DMS 273 (cell line): ENCODE measurements at regions not wholly inside any gene's neighbourhood (a gene's known extent, or its start where the extent isn't known, plus 50 kb on each side); places are given as distances from the start of the nearest gene placed in this dataset.
A peak's percentile ranks its signal among the peaks of the same experiment; 100 is the strongest.

Experiments
- DNase-seq: peaks from one replicate; lab custom pipeline; 2025; ENCODE audit not compliant: unreplicated experiment; lab: John Stamatoyannopoulos, UW

GRCh38 chr6:113073611-113074191, 726.6 kb downstream of the RFPL4B start:
- no peak for DNase-seq

GRCh38 chr6:113076116-113076515, 729.0 kb downstream of the RFPL4B start:
- DNase-seq: no peak

DNA sequence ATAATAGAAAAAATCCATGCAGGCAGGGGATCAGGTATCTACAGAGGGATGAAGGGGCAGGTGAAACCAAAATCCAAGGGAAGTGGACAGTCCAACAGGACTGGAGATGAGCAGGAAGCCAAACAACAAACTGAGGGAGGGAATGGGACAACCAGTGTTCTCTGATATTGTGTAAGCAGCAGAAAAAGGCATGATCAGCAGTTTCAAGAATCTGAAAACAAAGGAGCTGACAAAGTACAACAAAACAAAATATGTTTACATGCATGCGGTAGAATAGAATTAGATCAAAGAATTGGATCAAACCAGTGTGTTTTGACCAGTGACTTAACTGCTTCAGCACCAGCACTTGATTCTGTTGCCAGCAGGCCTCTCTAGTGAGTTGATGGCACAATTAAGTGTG, 729.7 kb downstream of the RFPL4B start:
- DNase-seq: no peak

- no peak for DNase-seq
These were observed 730.7 kb downstream of the RFPL4B start for GRCh38 chr6:113077794-113078193.

DNA sequence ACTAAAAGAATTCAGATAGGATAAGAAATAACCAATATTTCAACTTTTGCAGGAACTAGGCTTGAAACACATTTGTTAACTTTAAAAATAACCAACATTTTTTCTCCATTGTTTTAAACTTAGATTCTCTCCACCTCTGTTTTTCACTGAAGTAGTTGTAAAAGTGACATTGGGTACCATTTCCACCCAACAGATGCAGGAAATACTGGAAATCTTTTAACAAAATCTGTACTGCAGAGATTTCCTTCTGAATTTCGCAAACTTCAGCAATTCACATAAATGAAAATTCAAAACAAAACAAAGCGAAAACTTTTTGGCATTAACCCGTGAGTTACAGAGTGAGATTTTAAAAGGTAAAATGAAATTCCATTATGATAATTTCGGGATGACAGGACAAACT, 731.7 kb downstream of the RFPL4B start:
- DNase-seq: no peak

- no peak for DNase-seq
These were observed 735.6 kb downstream of the RFPL4B start for GRCh38 chr6:113082745-113083144.

GRCh38 chr6:113083947-113084346, 736.8 kb downstream of the RFPL4B start:
- no peak for DNase-seq

GRCh38 chr6:113089056-113089455, 741.9 kb downstream of the RFPL4B start:
- DNase-seq: no peak

DNA sequence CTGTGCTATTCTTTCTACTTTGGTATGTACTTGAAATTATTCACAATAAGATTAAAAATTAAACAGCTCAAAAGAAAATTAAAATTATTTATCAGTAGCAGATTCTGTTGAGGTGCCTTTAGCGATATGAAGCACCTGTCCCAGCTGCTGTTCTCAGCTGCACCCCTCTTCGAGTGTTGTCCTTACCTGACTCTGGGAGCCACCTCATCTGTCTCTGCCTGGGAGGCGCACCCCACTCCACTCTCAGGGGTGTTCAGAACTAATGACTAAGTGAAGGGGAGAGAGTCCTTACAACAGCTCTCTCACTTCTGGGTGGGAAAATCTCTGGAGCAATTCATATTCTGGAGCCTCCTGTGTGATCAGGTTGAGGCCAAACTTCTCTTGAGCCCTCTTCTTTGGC, 745.7 kb downstream of the RFPL4B start:
- no peak for DNase-seq

- no peak for DNase-seq
These were observed 747.6 kb downstream of the RFPL4B start for GRCh38 chr6:113094779-113095178.

DNA sequence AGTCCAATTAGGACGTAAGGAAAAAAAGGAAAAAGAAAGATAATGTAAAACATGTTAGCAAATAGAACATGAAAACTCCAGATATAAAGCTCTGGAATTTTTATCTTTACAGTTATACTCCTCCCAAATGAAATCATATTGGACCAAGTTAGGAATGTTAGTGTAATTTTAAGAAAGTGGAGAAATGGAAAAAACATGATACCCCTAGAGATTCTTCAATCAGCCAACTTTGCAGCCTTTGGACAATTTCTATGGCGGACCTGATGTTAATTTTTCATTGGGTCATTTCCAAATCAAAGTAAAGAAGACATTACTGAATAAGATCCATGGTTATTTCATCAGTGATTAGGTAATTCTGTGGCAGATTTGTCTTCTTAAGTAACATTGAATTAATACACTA, 748.7 kb downstream of the RFPL4B start:
- no peak for DNase-seq

DNA sequence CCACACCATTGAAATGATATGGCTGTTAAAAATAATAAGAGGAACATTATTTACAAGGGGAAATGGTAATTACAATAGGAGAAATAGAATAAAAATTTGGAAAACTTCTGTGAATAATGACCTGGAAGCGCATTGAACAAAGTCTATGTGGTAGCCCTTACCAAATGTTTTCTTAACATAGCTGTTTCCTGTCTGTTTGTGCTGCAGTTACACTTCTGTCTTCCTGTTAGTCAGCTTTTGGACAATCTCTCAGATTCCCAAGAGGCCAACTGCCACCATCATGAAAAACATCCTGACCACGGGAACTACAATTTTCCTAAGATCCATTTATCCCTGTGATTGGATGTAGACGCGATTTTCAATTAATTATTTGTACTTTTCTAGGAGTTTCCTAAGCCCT, 754.4 kb upstream of the MARCKS start:
- no peak for DNase-seq

DNA sequence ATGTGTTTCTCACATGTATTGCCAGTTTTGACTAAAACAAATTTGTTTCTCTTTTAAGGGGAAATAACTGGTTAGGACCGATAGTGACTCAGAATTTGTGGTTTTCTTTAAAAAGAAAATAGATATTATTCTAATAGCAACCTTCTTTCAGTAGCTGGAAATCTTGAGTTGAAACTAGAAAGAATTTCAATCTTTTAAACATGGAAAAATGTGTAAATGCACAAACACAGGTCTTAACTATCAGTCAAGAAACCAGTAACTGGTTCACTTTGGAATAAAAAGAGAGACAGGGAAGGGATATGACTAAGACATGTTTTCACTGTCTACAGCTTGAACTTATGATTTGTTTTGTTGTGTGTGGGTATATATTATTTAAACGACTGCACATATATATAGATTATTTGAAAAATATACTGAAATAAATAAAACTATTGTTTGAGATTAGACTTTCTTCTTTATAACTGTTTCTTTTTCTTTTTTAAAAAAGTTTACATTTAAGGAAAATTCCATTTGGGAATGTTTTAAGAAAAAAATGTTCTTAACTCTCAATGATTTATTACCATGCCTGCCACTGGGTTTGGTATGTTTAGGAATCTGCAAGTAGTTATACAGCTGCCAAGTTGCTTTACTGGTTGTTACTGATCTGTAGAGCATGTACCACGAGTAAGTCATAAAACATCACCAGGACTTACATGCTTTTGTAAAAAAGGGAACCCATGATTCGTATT, 753.3 kb upstream of the MARCKS start:
- peak; percentile 4 for DNase-seq

DNA sequence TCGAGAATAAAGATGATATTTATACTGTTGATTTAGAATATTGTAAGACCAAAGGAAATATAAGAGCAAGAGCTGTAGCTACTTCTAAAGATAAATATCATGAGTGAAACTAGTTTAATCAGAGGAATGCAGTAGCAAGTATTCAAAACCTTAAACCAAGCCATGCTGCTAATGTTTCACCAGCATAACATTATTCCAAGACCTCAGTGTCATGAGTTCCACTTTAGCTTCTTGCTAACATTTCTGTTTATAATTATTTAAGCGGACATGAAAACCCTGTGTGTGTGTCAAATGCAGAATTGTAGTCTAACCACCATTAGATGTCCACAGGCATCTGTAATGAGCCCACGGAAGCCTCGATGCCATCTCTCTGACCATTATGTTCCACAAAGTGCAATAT, 752.6 kb upstream of the MARCKS start:
- no peak for DNase-seq

- no peak for DNase-seq
These were observed 752.2 kb upstream of the MARCKS start for GRCh38 chr6:113104951-113105350.

- no peak for DNase-seq
These were observed 746.9 kb upstream of the MARCKS start for GRCh38 chr6:113110211-113110610.

DNA sequence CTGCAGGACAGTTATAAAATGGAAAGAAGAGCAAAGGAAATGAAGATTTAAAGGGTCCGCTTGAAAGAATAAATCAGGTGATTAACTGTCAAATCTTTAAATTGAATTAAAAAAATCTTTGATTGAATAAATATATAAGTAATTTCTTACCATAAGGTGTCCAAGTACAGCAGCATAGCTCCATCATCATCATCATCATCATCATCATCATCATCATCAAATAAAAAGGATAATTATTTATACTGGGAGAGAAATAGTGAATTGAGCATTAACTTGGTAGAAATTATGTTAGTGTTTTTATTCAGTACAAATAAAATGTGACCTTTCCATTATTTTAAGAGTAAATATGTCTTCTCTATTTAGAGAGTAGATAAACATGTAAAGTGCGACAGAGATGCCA, 745.6 kb upstream of the MARCKS start:
- DNase-seq: no peak

DNA sequence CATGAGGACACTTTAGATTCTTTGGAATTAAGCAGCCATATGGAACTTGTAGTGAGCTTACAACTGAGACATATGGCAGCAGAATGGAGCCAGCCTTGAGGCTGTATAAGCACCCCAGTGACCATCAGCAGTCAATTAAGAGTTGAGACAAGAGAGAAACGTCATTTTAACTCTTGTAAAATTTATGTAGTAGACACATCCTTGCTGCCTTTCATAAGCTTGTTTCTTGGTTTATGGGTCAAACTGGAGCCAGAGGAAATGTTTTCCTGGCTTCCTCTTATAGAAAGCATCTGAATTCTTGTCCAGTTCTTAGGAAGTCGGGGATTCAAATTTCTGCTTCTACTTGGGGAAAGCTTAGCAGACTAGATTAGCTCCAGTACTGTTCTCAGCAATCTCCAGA, 745.1 kb upstream of the MARCKS start:
- peak; percentile 92 for DNase-seq

DNA sequence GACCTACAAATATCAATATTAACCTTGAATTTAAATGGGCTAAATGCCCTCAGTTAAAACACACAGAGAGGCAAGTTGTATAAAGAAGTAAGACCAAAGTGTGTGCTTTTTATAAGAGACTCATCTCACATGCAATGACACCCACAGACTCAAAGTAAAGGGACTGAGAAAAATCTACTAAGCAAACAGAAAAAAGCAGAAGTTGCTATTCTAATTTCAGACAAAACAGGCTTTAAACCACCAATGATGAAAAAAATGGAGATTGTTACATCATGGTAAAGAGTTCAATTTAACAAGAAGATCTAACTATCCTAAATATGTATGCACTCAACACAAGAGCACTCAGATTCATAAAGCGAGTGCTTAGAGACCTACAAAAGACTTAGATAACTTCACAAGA, 741.9 kb upstream of the MARCKS start:
- no peak for DNase-seq

DNA sequence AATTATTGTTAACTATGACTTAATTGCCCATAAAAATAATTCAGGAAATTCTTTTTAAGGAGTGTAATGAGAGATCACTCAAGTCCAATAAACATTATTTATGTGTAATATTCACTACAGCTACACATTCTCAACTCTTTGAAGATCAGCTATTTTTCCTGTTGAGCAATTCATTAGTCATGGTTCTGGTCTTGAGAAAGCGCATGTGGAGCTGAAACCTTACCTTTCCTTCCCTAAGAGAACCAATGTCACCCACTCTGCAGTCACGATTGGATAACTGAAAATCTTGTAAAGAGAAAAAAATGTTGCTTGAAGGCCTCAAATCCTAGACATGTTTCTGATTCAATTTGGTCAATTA, 736.9 kb upstream of the MARCKS start:
- DNase-seq: no peak

DNA sequence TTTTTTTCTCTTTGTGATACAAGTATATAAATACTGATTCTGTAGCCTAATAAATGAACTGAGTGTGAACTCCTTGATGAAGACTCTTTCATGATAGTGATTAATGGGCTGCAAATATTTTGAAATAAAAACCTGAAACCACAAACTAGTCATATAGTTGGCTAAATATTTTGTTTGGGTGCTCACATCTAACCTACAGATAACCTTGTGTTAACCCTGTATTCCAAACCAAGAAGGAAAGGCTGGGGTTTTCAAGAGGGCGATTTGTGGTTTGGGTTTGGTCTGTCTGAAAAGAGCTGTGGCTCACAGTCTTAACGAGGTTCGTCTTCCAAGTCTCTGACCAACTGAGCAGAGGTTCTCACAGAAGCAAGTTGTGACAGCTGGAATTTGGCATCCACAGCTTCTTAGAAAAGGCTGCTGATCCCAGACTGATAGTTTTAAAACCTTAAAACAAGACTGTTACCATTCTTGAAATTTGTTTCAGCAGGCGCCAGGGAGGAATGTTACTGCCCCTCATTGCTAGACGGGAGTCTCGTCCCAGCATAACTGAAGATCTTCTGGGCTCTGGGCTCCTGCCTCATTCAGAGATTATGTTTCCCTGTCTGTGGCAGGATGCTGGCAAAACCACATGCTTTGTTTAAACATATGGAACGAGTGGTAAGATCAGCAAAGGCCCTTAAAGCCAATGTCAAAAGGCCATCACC, 736.4 kb upstream of the MARCKS start:
- DNase-seq: peak; percentile 30

- no peak for DNase-seq
These were observed 735.6 kb upstream of the MARCKS start for GRCh38 chr6:113121571-113121970.

DNA sequence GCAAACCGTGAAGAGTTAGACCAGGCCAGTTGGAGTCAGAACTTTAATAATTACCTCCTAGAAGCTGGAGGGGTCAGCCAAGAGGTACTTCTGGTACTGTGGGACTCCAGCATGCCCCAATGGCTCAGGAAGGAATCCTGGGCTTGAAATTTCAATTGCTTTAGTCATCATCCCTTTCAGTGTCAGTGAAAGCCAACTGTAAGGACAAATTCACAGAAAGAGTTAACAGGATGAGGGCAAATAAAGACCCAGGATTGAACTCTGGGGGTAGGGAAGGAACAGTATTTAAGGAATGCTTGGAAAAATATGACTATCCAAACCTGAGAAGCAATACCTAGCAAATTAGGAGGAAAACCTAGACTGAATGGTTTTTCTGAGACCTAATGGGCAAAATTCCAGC, 735.1 kb upstream of the MARCKS start:
- peak; percentile 49 for DNase-seq
